A549 (cell line): ENCODE measurements at regions not wholly inside any gene's neighbourhood (a gene's known extent, or its start where the extent isn't known, plus 50 kb on each side); places are given as distances from the start of the nearest gene placed in this dataset.

Experiments
- CEBPB ChIP-seq, 2 experiments: fragments of >200 bp in 1 of 2; sonication (Bioruptor Twin) in 1 of 2; formaldehyde crosslinking in 1 of 2; IDR thresholded peaks; 2 replicates each; pipeline ENCODE4 v1.6.1; 2012 to 2016
- EP300 ChIP-seq, 2 experiments: fragments of >200 bp; sonication (Bioruptor Twin); formaldehyde crosslinking; IDR thresholded peaks; 2 replicates in 1 of 2; 3 replicates in 1 of 2; pipeline ENCODE4 v1.6.1; 2016 to 2017
- MYC ChIP-seq: IDR thresholded peaks from 2 replicates; pipeline ENCODE4 v1.6.1; 2012; ENCODE audit warnings: mild to moderate bottlenecking, inconsistent platforms, low read length, improper control_type of control experiment, borderline replicate concordance
- PHF8 ChIP-seq: fragments of 200-600 bp; sonication (generic); IDR thresholded peaks from 2 replicates; pipeline ENCODE4 v1.6.1; 2016; ENCODE audit warnings: low read depth, mild to moderate bottlenecking, antibody characterized with exemption, moderate library complexity, borderline replicate concordance
- POLR2A ChIP-seq: IDR thresholded peaks from 2 replicates; pipeline ENCODE4 v1.6.1; 2012; ENCODE audit warnings: mild to moderate bottlenecking, low read length
- RAD21 ChIP-seq, 2 experiments: fragments of >200 bp in 1 of 2; sonication (Bioruptor Twin) in 1 of 2; formaldehyde crosslinking in 1 of 2; IDR thresholded peaks in 1 of 2; conservative IDR thresholded peaks in 1 of 2; 2 replicates in 1 of 2; 3 replicates in 1 of 2; pipeline ENCODE4 v1.6.1; 2012 to 2018; ENCODE audit warnings: inconsistent platforms in 1 of 2
- SREBF2 ChIP-seq: fragments of 450-650 bp; IDR thresholded peaks from 2 replicates; pipeline ENCODE4 v1.6.1; 2014; ENCODE audit warnings: mild to moderate bottlenecking, moderate library complexity
- TP53 ChIP-seq: fragments of 250-450 bp; sonication (Bioruptor Pico); IDR thresholded peaks from 2 replicates; pipeline ENCODE4 v1.5.0; 2021; ENCODE audit warnings: mild to moderate bottlenecking, moderate library complexity
- ZFP36 ChIP-seq: fragments of 450-650 bp; IDR thresholded peaks from 2 replicates; pipeline ENCODE4 v1.6.1; 2014; ENCODE audit warnings: borderline replicate concordance; ENCODE audit not compliant: partially characterized antibody
- TF ChIP-seq, protein P1 (sequence below): fragments of >200 bp; sonication (Bioruptor Twin); formaldehyde crosslinking; IDR thresholded peaks from 3 replicates; pipeline ENCODE4 v1.5.1; 2016
- TF ChIP-seq, protein P2 (sequence below): IDR thresholded peaks from 2 replicates; pipeline ENCODE4 v1.6.1; 2012
- TF ChIP-seq, protein P3 (sequence below): IDR thresholded peaks from 2 replicates; pipeline ENCODE4 v1.6.1; 2012

DNA sequence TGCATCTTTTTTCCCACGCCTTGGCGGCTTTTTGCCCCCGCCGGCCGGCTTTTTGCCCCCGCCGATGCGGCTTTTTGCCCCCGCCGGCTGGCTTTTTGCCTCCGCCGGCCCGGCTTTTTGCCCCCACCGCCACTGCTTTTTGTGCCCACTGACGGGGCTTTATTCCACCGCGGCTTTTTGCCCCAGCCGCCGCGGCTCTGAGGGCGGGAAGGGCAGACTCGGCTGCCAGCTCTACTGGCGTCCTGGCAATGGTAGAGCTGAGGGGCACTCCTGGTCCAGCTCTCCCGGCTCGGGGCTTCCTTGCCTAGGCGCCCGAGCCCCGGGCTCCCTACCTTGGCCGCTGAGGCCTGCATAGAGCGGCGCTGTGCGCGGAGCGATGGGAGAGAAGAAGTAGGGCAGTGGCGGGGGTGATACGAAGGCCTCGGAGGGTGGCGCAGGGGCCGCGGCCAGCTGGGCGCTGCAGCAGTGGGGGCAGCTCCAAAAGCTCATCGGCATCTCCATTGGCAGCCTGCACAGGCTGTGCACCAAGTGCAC is 591.4 kb downstream of the TP53TG3F start:
- TF ChIP-seq POLR2A (no peak), TP53 (CRISPR knock-in tag) (no peak), RAD21 (conservative IDR thresholded peaks at IDR 0.05 in 1 of 2, IDR thresholded peaks at IDR 0.05 in 1 of 2) (no peak), ZFP36 (no peak), EP300 (IDR thresholded peaks at IDR 0.05) (no peak), CEBPB (IDR thresholded peaks at IDR 0.05) (no peak), SREBF2 (no peak), PHF8 (no peak), MYC (no peak)
- TF ChIP-seq, protein P1, sequence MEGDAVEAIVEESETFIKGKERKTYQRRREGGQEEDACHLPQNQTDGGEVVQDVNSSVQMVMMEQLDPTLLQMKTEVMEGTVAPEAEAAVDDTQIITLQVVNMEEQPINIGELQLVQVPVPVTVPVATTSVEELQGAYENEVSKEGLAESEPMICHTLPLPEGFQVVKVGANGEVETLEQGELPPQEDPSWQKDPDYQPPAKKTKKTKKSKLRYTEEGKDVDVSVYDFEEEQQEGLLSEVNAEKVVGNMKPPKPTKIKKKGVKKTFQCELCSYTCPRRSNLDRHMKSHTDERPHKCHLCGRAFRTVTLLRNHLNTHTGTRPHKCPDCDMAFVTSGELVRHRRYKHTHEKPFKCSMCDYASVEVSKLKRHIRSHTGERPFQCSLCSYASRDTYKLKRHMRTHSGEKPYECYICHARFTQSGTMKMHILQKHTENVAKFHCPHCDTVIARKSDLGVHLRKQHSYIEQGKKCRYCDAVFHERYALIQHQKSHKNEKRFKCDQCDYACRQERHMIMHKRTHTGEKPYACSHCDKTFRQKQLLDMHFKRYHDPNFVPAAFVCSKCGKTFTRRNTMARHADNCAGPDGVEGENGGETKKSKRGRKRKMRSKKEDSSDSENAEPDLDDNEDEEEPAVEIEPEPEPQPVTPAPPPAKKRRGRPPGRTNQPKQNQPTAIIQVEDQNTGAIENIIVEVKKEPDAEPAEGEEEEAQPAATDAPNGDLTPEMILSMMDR: no peak
- TF ChIP-seq, protein P2, sequence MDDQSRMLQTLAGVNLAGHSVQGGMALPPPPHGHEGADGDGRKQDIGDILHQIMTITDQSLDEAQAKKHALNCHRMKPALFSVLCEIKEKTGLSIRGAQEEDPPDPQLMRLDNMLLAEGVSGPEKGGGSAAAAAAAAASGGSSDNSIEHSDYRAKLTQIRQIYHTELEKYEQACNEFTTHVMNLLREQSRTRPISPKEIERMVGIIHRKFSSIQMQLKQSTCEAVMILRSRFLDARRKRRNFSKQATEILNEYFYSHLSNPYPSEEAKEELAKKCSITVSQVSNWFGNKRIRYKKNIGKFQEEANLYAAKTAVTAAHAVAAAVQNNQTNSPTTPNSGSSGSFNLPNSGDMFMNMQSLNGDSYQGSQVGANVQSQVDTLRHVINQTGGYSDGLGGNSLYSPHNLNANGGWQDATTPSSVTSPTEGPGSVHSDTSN: no peak
- TF ChIP-seq, protein P3, sequence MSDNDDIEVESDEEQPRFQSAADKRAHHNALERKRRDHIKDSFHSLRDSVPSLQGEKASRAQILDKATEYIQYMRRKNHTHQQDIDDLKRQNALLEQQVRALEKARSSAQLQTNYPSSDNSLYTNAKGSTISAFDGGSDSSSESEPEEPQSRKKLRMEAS: no peak
